ENCODE measurements at regions not wholly inside any gene's neighbourhood (a gene's known extent, or its start where the extent isn't known, plus 50 kb on each side); places are given as distances from the start of the nearest gene placed in this dataset.
"Not testable (repeated sequence)": the region's sequence is repeated elsewhere in the genome, so short reads cannot be mapped to it uniquely, and the experiment has no call there.

GRCh38 chr7:150110882-150111281 is 212.3 kb upstream of the LRRC61 start:
- not testable (repeated sequence) for DNase-seq

GRCh38 chr7:150111373-150112139 is 211.6 kb upstream of the LRRC61 start:
- DNase-seq = not testable (repeated sequence)

- not testable (repeated sequence) for DNase-seq
These were observed 209.9 kb upstream of the LRRC61 start for GRCh38 chr7:150113301-150113700.

GRCh38 chr7:150114591-150114990 is 208.6 kb upstream of the LRRC61 start:
- DNase-seq = not testable (repeated sequence)

- DNase-seq = not testable (repeated sequence)
These were observed 203.2 kb upstream of the LRRC61 start for GRCh38 chr7:150119966-150120365.

GRCh38 chr7:150125831-150126230 is 197.3 kb upstream of the LRRC61 start:
- not testable (repeated sequence) for DNase-seq

- not testable (repeated sequence) for DNase-seq
These were observed 188.7 kb upstream of the LRRC61 start for GRCh38 chr7:150134451-150134850.

- not testable (repeated sequence) for DNase-seq
These were observed 187.4 kb upstream of the LRRC61 start for GRCh38 chr7:150135620-150136190.

GRCh38 chr7:150139840-150140239 is 183.3 kb upstream of the LRRC61 start:
- not testable (repeated sequence) for DNase-seq

GRCh38 chr7:150141525-150142345 is 181.4 kb upstream of the LRRC61 start:
- not testable (repeated sequence) for DNase-seq

GRCh38 chr7:150146124-150146523 is 177.0 kb upstream of the LRRC61 start:
- DNase-seq = not testable (repeated sequence)

GRCh38 chr7:150147524-150147923 is 175.6 kb upstream of the LRRC61 start:
- DNase-seq = not testable (repeated sequence)

- DNase-seq = not testable (repeated sequence)
These were observed 167.1 kb upstream of the LRRC61 start for GRCh38 chr7:150156015-150156414.

- not testable (repeated sequence) for DNase-seq
These were observed 164.5 kb upstream of the LRRC61 start for GRCh38 chr7:150158696-150159095.

- not testable (repeated sequence) for DNase-seq
These were observed 153.6 kb upstream of the LRRC61 start for GRCh38 chr7:150169515-150169914.

- not testable (repeated sequence) for DNase-seq
These were observed 153.1 kb upstream of the LRRC61 start for GRCh38 chr7:150169943-150170490.

GRCh38 chr7:150183602-150184001 is 139.6 kb upstream of the LRRC61 start:
- not testable (repeated sequence) for DNase-seq

GRCh38 chr7:150189963-150190362 is 133.2 kb upstream of the LRRC61 start:
- DNase-seq = not testable (repeated sequence)

- not testable (repeated sequence) for DNase-seq
These were observed 130.6 kb upstream of the LRRC61 start for GRCh38 chr7:150192541-150192940.

GRCh38 chr7:150193866-150194265 is 129.3 kb upstream of the LRRC61 start:
- peak in 1 of 2 donors; percentile 27 for DNase-seq

Data from CD4-positive, alpha-beta T cell treated with Interferon alpha-2 for 1 hour (primary cell).